GM12891 (cell line): ENCODE measurements at regions not wholly inside any gene's neighbourhood (a gene's known extent, or its start where the extent isn't known, plus 50 kb on each side); places are given as distances from the start of the nearest gene placed in this dataset.

Source experiments
- POLR2A ChIP-seq: IDR thresholded peaks from 2 replicates; pipeline ENCODE4 v1.6.1; 2011; ENCODE audit warnings: low read depth, low read length, control low read depth
- POLR2AphosphoS5 ChIP-seq: IDR thresholded peaks from 2 replicates; pipeline ENCODE4 v1.6.1; 2011; ENCODE audit warnings: low read depth, low read length, control low read depth
- POU2F2 ChIP-seq: IDR thresholded peaks from 2 replicates; pipeline ENCODE4 v1.6.1; 2011; ENCODE audit warnings: low read depth, mild to moderate bottlenecking, control low read depth, low read length, moderate library complexity
- SPI1 ChIP-seq: IDR thresholded peaks from 2 replicates; pipeline ENCODE4 v1.6.1; 2011; ENCODE audit warnings: low read depth, low read length, control low read depth
- TAF1 ChIP-seq: IDR thresholded peaks from 2 replicates; pipeline ENCODE4 v1.6.1; 2011; ENCODE audit warnings: low read depth, low read length, control low read depth

GRCh38 chr2:118185210-118186109 is 97.2 kb downstream of the INSIG2 start:
- TF ChIP-seq POU2F2 (no peak), POLR2AphosphoS5 (no peak), POLR2A (no peak), TAF1 (no peak), SPI1 (no peak)
